ENCODE measurements at regions not wholly inside any gene's neighbourhood (a gene's known extent, or its start where the extent isn't known, plus 50 kb on each side); places are given as distances from the start of the nearest gene placed in this dataset.
"Not testable (repeated sequence)": the region's sequence is repeated elsewhere in the genome, so short reads cannot be mapped to it uniquely, and the experiment has no call there.

DNA sequence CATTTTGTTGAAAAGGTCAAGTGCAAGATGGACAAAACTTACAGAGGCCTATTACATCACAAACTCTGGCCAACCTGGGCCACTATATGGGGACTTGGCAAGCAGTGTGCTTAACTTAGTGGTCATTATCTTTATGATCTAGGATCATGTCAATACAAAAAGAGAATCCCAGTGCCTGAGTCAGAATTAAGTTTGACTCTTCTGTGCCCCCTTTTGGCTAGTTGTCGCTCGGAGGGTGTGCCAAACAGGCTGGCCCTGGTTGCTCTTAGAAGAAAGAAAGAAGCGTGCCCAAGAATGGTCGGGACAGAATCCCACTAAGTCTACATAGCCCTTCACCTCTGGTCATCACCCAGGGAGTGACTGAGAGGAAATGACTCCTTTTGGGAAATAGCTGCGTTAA is 100.1 kb downstream of the EIF4E start:
- DNase-seq, result peak in 8 of 10 donors; percentile 7 to 63 (median 28)
- Mint-ChIP-seq H3K4me3 (no peak overlapping the region), H3K9me3 (no peaks in the 10 kb centered on the region), H3K36me3 (no peaks in the 10 kb centered on the region), H3K27ac (no peak overlapping the region), H3K4me1 (peaks cover 0 to 9% (median 5%) of the 10 kb centered on the region in 4 donors), H3K27me3 (no peaks in the 10 kb centered on the region)
- POLR2A ChIA-PET, result no interaction called here
- peak; percentile 30 to 52 for ATAC-seq

DNA sequence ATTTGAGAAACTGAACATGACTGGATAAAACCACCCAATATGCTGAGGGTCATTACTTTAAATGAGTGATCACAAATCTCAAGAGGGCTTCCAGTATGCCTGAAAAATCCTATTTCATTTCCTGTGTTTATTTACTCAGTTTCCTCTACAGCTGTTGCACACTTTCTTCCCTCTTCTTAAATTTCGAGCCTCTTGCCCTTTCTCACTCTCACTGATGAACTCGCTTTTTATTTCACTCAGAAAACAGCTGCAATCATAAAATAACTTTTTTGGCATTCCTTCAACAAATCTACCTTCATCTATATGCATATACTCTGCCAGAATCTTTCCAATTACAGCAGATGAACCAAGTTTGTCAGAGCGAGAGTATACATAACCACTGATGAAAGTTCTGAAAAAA is 101.3 kb downstream of the EIF4E start:
- no peaks in the 10 kb centered on the region for H3K9me3 Mint-ChIP-seq
- peaks cover 0 to 9% (median 5%) of the 10 kb centered on the region in 4 donors for H3K4me1 Mint-ChIP-seq
- H3K27me3 Mint-ChIP-seq, result no peaks in the 10 kb centered on the region
- no peaks in the 10 kb centered on the region for H3K36me3 Mint-ChIP-seq
- H3K27ac Mint-ChIP-seq, result peak overlapping the region in 1 of 10 donors; percentile 66
- no peak overlapping the region for H3K4me3 Mint-ChIP-seq
- POLR2A ChIA-PET, result no interaction called here
- DNase-seq (no peak), ATAC-seq (no peak)

DNA sequence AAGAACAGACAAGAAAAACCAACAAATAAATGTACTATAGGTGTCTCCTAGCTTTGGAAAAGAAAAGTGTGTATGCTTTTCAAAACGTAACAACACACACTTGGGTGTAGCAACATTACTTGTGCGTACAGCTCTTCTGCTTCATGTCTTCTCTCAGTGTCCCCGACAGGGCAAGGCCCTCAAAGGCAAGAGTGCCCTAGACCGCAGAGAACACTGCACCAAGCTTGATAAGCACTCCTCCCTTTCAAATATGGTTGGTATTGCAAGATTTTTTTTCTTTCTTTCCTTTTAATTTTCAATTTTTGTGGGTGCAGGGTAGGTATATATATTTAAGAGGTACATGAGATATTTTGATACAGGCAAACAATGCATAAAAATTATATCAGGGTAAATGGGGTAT is 106.8 kb downstream of the EIF4E start:
- Mint-ChIP-seq H3K27ac (no peak overlapping the region), H3K4me3 (no peak overlapping the region), H3K9me3 (no peaks in the 10 kb centered on the region), H3K27me3 (no peaks in the 10 kb centered on the region), H3K36me3 (peaks cover 0 to 2% (median 0%) of the 10 kb centered on the region in 3 donors), H3K4me1 (peaks cover 0 to 1% (median 0%) of the 10 kb centered on the region in 4 donors)
- DNase-seq (no peak), ATAC-seq (no peak)
- POLR2A ChIA-PET, result no interaction called here

DNA sequence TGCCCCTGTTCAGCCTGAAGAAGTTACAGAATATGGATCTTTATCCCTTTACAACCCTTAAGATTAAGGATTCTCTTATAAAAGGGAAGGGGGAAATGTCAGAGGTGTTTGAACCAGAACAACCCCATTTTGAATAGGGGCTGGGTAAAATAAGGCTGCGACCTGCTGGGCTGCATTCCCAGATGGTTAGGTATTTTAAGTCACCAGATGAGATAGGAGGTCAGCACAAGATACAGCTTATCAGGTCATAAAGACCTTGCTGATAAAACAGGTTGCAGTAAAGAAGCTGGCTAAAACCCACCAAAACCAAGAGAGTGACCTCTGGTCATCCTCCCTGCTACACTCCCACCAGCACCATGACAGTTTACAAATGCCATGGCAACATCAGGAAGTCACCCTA is 110.8 kb downstream of the EIF4E start:
- H3K4me3 Mint-ChIP-seq, POLR2A ChIA-PET, H3K27ac Mint-ChIP-seq, ATAC-seq, DNase-seq, H3K27me3 Mint-ChIP-seq, H3K9me3 Mint-ChIP-seq, H3K4me1 Mint-ChIP-seq: not testable (repeated sequence)
- peaks cover 0 to 14% (median 5%) of the 10 kb centered on the region in 3 donors for H3K36me3 Mint-ChIP-seq

DNA sequence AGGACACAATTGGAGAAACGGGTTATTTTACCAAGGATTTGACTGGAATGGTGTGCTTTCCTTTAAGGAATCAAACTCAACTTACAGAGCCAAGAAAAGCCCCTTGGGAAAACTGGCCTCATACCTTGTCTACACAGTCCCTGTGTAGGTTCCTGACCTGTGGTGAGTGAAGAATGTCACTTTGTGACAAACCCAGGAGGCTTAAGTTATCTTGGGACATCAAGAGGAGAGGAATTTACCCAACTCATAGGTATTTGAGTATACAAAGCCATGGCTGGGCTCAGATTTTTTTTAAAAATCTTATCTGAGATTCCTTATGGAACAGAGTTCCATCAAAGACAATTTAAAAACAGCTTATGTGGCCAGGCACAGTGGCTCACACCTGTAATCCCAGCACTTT is 112.1 kb downstream of the EIF4E start:
- ATAC-seq (no peak), DNase-seq (no peak)
- H3K27me3 Mint-ChIP-seq, result peaks cover 0 to 3% (median 0%) of the 10 kb centered on the region in 5 donors
- no peak overlapping the region for H3K27ac Mint-ChIP-seq
- H3K4me3 Mint-ChIP-seq, result no peak overlapping the region
- peaks cover 0 to 14% (median 5%) of the 10 kb centered on the region in 3 donors for H3K36me3 Mint-ChIP-seq
- POLR2A ChIA-PET, result no interaction called here
- peaks cover 0 to 5% (median 0%) of the 10 kb centered on the region in 9 donors for H3K9me3 Mint-ChIP-seq
- H3K4me1 Mint-ChIP-seq, result peaks cover 0 to 1% (median 0%) of the 10 kb centered on the region in 4 donors

DNA sequence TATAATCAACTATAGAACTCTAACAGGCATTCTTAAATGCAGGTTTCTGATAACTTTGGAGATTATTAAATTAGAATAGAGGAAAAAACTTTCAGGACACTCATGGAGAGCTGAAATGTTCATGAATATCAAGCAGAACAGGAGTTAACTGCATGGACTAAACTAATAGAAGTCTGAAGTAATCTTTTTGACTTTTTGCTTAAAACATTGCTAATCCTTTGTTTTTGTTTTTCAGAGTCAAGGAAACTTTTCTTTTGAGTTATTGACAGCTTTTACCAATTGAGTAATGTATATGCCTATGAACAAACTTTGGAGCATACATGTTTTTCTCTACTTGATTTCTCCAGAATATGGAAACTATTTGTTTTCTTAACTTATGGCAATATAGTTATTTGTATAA is 112.5 kb downstream of the EIF4E start:
- Mint-ChIP-seq H3K9me3 (peaks cover 0 to 5% (median 0%) of the 10 kb centered on the region in 9 donors), H3K4me3 (no peak overlapping the region), H3K27me3 (peaks cover 0 to 3% (median 0%) of the 10 kb centered on the region in 5 donors), H3K4me1 (peaks cover 0 to 1% (median 0%) of the 10 kb centered on the region in 4 donors), H3K27ac (no peak overlapping the region), H3K36me3 (peaks cover 0 to 14% (median 5%) of the 10 kb centered on the region in 3 donors)
- no peak for DNase-seq
- POLR2A ChIA-PET, result no interaction called here
- ATAC-seq, result no peak

DNA sequence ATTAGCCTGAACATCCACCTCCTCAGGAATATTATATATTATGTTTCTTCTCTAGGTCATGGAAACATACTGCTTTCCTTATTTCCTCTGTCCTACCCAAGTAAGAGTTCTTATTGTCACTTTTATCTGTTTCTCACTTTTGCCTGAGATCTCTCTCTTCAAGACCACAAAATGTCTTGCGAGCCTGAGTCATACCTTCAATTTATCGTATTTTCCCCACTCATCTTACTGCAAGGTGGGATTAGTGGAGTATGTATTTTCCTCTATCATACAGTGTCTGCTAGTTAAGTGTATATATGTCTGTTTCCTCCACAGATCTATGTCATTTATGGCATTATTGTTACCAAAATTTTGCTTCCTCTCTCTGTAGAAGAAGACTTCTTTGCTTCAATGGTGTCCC is 124.5 kb downstream of the EIF4E start:
- Mint-ChIP-seq H3K27me3 (peaks cover 0 to 1% (median 0%) of the 10 kb centered on the region in 5 donors), H3K36me3 (peaks cover 0 to 1% (median 0%) of the 10 kb centered on the region in 3 donors), H3K27ac (no peak overlapping the region), H3K4me1 (peaks cover 0 to 1% (median 0%) of the 10 kb centered on the region in 4 donors), H3K9me3 (no peaks in the 10 kb centered on the region), H3K4me3 (no peak overlapping the region)
- POLR2A ChIA-PET, result no interaction called here
- ATAC-seq (no peak), DNase-seq (no peak)

DNA sequence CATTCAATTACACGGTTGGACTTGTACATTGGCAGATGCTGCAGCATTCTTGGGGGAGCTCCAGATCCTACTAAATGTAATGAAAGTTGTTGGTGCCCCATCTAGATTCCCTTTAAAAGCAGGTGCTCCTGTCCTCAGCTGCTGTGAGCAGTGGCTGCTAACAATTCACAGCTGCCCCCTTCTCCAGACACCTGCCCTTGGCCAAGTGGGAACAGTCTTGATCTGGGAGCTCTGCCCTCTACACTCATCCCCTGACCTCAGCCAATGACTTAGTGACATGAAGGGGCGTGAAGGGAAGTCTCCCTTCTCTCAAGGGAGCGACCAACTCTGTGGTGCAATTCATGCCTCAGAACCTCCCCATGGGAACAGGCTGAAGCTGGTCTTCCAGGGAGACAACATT is 125.7 kb downstream of the EIF4E start:
- no peak for DNase-seq
- Mint-ChIP-seq H3K27me3 (peaks cover 0 to 3% (median 0%) of the 10 kb centered on the region in 5 donors), H3K36me3 (peaks cover 0 to 4% (median 0%) of the 10 kb centered on the region in 3 donors), H3K4me1 (peaks cover 0 to 1% (median 0%) of the 10 kb centered on the region in 4 donors), H3K9me3 (no peaks in the 10 kb centered on the region), H3K27ac (no peak overlapping the region), H3K4me3 (no peak overlapping the region)
- no peak for ATAC-seq
- POLR2A ChIA-PET, result no interaction called here

DNA sequence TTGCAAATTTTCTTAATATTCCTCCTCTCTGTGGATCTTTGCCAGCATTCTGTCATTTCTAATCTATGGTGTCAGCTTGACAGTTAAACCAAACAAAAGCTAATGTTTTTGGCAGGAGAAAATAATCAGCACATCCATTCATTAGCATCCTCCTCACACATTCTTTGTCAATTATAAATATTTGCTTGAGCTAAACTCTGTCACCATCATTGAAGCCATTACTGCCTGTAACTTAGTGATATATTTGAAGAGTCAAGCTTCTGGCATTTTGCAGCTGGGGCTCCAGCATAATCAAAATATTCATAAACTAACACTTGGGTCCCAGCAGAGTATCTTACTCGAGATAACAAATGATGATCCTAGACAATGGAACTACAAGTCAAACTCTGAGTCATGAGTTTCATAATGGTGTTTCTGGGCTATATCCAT is 126.1 kb downstream of the EIF4E start:
- Mint-ChIP-seq H3K9me3 (no peaks in the 10 kb centered on the region), H3K36me3 (peaks cover 0 to 4% (median 0%) of the 10 kb centered on the region in 3 donors), H3K4me3 (no peak overlapping the region), H3K4me1 (peaks cover 0 to 1% (median 0%) of the 10 kb centered on the region in 4 donors), H3K27ac (no peak overlapping the region), H3K27me3 (peaks cover 0 to 3% (median 0%) of the 10 kb centered on the region in 5 donors)
- POLR2A ChIA-PET, result no interaction called here
- DNase-seq (no peak), ATAC-seq (no peak)

DNA sequence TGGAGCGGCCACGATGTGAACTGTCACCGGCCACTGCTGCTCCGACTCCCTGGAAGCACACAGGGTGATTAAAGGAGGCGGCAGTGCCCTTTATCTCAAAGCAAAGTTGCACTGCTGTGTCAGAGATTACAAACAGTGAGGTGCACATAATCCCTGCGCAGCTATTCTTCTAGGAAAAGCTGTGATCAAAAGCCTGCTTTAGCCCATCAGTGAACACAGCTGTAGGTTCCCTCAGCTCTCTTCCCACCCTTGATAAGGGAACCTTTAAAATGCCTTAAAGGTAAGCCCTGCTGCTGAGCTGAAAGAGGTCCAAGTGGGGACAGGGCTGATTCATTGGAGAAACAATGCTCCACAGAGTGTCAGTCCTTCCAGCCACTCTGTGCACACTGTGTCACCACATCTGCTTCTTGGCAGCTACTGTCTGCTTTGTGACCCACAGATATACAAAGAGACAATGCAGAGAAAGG is 127.6 kb downstream of the EIF4E start:
- no peaks in the 10 kb centered on the region for H3K9me3 Mint-ChIP-seq
- H3K4me1 Mint-ChIP-seq, result peaks cover 0 to 1% (median 0%) of the 10 kb centered on the region in 4 donors
- no peak overlapping the region for H3K27ac Mint-ChIP-seq
- no peak overlapping the region for H3K4me3 Mint-ChIP-seq
- peaks cover 0 to 3% (median 0%) of the 10 kb centered on the region in 5 donors for H3K27me3 Mint-ChIP-seq
- no peak for DNase-seq
- peaks cover 0 to 4% (median 0%) of the 10 kb centered on the region in 3 donors for H3K36me3 Mint-ChIP-seq
- POLR2A ChIA-PET, result no interaction called here
- ATAC-seq, result no peak

DNA sequence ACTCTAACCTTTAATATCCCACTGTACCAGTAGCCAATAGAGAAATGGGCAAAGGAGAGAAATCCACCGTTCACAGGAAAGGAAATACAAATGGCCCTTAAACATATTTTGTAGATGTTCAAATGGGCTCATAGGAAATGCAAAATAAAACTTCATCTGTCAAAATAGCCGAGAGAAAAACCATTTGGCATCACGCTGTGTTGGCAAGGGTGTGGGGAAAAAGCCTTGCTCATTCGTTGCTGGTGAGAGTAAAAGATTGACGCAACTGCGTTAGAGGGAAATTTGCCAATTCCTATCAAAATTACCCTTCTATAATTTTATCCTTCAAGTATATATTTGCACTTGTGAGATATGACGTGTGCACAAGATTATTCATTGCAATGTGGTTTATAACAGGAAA is 131.9 kb downstream of the EIF4E start:
- H3K4me1 Mint-ChIP-seq, result peaks cover 0 to 1% (median 0%) of the 10 kb centered on the region in 4 donors
- H3K4me3 Mint-ChIP-seq, result no peak overlapping the region
- ATAC-seq, result no peak
- no peak overlapping the region for H3K27ac Mint-ChIP-seq
- DNase-seq, result no peak
- peaks cover 0 to 4% (median 0%) of the 10 kb centered on the region in 3 donors for H3K36me3 Mint-ChIP-seq
- POLR2A ChIA-PET, result no interaction called here
- H3K27me3 Mint-ChIP-seq, result peaks cover 0 to 3% (median 0%) of the 10 kb centered on the region in 5 donors
- H3K9me3 Mint-ChIP-seq, result no peaks in the 10 kb centered on the region

DNA sequence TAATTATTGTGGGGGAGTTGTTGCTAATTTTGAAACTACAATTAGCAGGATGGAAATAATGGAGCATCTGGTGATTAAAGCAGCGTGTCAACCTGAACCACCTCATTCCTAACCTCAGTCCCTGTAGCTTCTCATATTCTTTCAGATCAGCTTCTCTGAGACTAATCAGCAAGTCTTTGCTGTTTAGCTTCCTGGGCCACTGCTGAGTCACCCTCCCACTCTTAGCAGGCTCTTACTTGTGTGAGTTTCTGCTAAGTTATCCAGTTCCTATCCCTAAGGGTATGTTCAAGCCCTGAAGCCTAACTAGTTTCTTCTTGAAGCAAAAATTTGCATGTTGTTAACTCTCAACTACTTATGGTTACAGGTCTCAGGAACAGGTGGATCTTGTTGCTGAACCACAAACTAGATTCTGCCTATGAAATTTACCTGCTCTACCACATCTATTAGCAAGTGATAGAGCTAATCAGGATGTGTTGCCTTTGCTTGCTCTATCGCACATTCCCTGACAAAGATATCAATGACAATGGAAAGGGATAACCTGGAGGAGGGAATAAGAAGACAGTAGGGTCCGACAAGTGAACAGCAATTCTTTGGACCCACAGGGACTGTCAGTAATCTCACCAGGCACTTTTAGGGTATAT is 134.2 kb downstream of the EIF4E start:
- Mint-ChIP-seq H3K27ac (no peak overlapping the region), H3K27me3 (peaks cover 0 to 3% (median 0%) of the 10 kb centered on the region in 5 donors), H3K4me1 (peaks cover 0 to 1% (median 0%) of the 10 kb centered on the region in 4 donors), H3K9me3 (no peaks in the 10 kb centered on the region), H3K36me3 (peaks cover 0 to 4% (median 0%) of the 10 kb centered on the region in 3 donors), H3K4me3 (no peak overlapping the region)
- DNase-seq (no peak), ATAC-seq (no peak)
- POLR2A ChIA-PET, result no interaction called here

DNA sequence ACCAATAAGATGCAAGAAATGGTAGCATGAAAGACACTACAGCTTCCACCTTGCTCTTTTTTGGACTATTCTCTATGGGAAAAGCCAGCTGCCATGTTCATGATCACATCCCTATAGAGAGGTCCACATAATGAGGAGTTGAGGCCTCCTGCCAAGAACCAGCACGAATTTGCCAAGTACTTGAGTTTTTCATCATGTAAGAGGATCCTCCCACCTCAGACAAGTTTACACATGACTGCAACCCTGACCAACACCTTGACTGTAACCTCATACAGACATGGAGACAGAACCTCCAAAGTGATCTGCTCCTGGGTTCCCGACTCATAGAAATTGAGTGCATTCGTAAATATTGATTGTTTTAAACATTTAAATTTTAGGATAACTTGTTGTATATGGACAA is 135.2 kb upstream of the TSPAN5 start:
- peak overlapping the region in 1 of 10 donors; percentile 19 for H3K27ac Mint-ChIP-seq
- peaks cover 0 to 4% (median 0%) of the 10 kb centered on the region in 9 donors for H3K9me3 Mint-ChIP-seq
- H3K4me1 Mint-ChIP-seq, result no peaks in the 10 kb centered on the region
- DNase-seq (no peak), ATAC-seq (no peak)
- no peak overlapping the region for H3K4me3 Mint-ChIP-seq
- POLR2A ChIA-PET, result no interaction called here
- peaks cover 0 to 6% (median 0%) of the 10 kb centered on the region in 3 donors for H3K36me3 Mint-ChIP-seq
- H3K27me3 Mint-ChIP-seq, result no peaks in the 10 kb centered on the region
